Amniotic epithelial cell (primary cell): ENCODE measurements at regions not wholly inside any gene's neighbourhood (a gene's known extent, or its start where the extent isn't known, plus 50 kb on each side); places are given as distances from the start of the nearest gene placed in this dataset.

Experiments used
- DNase-seq: peaks from one replicate; pipeline ENCODE4 v3.0.0-alpha.2; 2010; ENCODE audit warnings: low read depth

DNA sequence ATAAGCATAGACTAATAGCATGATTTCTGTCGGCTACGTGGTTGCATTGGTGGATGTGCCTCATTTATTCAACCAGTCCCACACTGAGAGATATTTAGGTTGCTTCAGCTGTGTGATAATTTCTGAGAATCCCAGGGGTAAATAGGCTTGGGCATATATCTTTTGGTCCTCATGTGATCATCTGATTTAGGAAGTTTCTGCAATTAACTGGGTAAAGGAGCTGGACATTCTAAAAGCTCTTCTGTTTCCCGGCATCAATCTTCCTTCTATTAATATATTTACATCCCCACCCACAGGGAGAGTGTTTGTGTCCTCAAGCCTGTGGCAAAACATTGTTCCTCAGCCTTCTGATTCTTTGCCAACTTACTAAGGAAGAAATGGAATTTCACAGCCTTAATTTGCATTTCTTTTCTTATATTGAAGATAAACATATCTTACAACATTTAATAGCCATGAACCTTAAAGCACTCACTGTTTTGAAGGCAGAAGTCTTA lies 431.6 kb downstream of the RFC3 start:
- no peak for DNase-seq

DNA sequence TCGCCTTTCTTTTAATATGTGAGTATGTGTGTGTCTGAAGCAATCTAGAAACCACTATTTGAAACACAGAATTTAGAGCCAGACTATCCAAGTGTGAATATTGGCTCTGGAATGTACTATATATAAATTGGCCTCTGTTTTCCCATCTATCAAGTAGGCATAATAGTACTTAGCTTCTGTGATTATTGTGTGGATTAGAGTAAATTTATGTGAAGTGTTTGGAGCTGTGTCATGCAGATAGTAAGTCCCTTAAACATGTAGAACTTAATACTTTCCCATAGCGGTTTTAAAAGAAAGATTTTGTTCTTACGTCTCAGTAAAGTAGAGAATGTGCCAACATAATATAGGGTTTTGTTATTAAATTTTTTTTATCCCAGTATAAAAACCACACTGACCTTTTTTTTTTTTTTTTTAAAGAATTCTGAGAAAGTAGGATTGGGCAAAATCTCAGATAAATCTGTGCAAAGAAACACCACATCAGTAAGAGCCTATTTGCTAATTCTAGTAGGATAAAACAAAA lies 432.3 kb downstream of the RFC3 start:
- DNase-seq: peak; percentile 92

DNA sequence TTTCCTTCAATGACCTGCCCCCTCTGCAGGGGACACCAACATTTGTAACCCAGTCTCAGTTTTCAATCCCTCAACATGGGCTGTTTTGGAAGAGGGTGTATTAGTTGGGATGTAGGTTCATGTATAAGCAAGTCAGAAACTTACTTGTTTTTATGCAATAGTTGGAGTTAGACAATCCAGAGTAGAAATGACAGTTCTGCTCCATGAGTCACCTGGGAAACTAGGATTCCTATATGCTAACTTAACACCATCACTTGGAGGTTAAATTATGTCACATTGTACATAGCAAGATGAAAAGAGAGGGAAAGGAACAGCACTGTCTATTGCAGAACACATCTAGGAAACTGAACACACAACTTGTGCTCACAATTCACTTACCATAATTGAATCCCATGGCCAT lies 436.4 kb downstream of the RFC3 start:
- no peak for DNase-seq

DNA sequence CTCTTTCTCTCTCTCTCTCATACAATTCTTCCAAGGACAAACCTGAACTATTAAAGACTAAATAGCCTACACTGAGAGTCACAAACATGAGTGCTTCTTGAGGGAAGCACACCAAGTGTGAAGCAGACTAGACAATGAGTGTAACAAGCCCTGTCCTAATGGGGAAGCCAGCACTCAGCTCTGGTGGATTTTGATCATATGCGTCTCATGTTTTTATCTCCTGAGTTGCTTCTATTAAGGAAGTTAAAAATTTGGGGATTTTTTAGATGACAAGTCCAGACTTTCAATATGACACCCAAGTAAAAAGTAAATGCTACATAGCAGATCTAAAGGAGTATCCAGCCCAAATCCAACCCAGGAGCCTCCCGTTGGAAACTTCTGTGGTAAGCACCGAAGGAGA lies 437.8 kb downstream of the RFC3 start:
- DNase-seq: no peak

DNA sequence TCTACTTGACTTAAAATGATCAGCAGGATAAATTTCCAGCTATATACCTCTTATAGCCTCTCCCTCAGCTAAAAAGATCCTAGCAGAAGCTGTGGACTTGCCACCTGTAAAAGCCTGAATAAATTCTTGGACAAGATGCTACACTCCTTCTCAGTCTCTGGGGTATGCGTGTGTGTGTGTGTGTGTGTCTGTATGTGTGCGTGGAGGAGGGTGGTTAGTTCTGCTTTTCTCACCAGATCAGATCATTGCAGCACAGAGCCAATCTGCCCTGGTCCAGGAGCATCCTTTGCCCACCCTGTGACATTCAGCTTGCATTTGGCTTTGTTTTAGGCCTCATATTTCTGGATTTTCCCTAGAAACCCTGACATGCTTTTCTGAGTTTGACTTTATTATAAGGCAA lies 438.3 kb downstream of the RFC3 start:
- DNase-seq: no peak

DNA sequence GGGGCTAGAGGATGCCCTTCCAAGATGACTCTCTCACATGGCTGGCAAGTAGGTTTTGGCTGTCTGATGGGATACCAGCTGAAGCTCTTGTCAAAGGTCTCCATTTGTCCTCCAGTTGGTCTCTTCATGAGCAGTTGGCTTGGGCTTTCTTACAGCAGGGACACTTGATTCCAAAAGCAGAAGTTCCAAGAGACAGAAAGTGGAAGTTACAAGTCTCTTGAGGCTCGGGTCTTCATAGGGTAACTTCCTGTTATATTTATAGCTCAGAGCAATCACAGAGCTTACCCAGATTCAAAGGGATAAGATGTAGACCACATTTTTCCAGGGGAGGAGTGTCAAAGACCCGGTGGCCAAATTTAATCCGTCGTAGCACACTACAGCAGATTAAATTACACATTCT lies 440.0 kb downstream of the RFC3 start:
- no peak for DNase-seq

DNA sequence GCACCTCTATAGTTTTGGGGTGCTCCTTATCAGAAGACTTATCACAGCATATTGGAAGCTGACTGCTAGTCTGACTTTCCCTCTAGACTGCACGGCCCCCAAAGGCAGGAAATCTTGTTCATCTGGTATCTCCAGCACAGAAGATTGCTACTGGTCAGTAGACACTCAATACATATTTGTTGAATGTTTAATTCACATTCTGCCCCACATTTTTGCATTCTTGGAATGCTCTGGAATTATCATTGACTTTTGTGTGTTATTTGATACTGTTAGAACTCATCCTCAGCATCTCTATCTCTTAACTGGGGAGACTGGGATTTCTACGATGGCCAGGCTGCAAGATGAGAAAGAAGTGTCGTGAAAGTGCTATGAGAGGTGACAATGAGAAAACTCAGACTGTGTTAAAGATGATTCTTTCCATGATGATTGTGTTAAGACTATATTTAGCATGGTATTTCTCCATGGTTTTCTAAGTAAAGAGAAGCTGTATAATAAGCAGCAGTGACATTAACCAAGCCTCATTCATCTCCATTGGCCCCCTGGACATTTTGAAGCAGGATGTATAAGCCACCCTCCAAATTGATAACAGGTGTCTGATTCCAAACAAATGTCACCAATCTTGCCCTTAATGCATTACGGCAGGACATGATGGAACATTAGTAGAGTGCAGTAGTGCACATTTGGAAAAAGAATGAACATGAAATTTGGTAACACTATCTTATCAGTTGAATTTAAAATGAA lies 440.9 kb downstream of the RFC3 start:
- peak; percentile 32 for DNase-seq

DNA sequence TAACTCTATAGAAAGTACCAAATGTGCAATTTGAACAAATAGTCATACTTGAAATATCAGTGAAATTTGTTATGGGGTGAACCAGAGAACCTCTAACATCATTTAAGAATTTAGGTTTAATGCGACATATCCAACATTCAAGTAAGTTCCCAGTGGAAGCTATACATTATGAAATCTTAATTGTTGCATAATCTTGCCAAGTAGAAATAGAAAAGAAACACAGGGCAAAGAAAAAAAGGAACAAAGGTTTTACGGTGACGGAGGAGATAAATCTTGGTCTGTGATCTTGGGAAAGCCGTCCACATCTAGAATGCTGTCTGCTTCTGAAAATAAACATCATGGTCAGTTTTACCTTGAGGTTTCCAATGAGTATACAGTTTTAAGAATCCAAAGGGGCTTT lies 445.7 kb downstream of the RFC3 start:
- DNase-seq: no peak

DNA sequence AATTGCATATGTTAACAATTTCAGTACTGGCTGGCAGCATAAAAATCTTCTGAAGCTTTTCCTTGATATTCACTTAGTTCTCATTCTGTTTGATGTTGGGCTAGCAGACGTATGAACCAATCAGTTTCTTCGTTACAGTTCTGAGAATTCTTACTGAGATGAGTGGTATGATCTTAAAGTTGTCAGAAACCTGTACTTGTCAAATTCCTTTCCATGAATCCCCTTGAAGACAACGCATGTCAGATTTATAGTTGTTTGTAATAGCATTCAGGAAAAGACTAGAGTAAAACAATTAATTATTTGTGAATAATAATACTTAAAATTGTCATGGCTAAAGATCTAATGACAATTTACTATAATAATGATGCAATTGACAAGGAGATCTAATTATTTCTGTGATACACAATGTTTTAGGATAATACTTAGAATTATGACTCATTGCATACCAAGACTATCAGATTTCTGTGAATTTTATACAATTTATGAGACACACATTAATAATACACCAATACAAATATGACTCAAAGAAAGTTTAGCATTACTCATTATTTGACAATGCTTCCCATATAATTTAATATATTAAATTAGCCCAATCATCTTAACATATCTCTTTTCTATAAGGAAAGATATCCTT lies 447.2 kb downstream of the RFC3 start:
- DNase-seq: no peak

DNA sequence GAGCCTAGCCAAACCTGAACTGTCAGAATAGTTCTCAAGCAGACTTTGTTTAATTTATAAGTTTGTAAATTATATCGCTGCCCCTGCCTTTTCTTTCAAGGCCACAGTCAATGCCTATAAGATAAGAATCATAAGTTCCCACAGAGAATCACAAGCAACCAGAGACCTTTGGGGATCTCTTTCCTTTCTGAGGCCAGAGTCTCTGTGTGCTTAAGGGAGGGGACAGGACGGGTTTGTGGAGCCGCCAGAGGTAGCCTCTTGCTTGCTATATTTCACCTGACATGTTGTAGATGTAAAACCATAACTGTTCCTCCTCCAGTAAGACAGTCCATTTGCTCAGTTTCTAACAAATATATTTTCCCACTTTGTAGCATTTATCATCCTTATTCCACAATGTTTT lies 458.8 kb downstream of the RFC3 start:
- no peak for DNase-seq

DNA sequence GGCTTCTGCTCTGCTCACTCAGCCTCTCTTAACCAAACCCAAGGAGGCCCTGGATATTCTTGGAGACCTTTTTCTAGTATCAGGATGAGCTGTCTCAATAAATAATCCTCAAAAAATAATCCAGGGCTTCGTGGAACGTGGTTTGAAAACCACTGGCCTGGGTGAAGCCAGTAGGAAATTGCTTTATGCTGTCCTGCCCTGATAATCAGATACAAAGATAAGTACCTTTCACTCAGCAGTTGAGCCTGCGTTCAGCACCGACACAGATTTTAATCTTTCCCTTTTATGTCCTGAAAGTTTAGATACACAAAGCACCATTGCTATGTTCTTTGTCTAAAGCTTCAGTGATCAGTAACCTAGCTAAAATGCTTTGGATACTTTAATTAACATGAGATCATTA lies 460.0 kb downstream of the RFC3 start:
- DNase-seq: peak; percentile 45

DNA sequence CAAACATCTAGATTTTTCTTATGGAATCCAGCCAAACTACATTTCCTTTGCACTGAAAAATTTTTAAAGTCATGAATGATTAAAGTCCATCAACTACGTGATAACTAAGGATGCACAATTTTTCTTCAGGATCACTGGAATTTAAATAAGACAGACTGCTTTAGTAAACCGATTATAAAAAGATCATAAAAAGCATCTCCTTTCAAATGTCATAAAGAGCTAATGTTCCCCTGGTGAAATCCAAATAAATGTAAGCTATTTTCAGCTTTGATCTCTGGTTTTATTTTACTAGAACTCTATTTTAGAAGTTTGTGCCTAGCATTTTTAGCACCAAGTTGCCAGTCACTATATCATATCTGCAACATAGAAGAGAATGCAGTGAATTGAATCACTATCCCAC lies 460.8 kb downstream of the RFC3 start:
- DNase-seq: no peak

DNA sequence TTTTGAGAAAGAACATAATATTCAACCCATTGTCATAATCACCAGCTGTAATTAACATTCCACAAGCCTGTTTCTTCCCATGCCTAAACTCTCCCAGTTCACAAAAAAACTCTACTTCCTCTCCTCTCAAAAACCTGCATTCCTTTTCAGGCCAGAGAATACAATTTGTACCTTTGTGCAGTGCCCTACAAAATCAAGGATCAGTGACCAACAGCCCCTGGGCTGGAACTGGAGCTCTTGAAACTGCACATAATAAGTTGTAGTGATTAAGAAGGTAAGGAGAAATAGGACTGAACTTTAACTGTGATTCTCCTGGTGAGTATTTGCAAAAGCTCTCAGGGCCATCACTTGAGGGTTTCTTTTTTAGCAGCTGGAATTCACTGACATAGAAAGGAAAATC lies 472.7 kb downstream of the RFC3 start:
- no peak for DNase-seq

DNA sequence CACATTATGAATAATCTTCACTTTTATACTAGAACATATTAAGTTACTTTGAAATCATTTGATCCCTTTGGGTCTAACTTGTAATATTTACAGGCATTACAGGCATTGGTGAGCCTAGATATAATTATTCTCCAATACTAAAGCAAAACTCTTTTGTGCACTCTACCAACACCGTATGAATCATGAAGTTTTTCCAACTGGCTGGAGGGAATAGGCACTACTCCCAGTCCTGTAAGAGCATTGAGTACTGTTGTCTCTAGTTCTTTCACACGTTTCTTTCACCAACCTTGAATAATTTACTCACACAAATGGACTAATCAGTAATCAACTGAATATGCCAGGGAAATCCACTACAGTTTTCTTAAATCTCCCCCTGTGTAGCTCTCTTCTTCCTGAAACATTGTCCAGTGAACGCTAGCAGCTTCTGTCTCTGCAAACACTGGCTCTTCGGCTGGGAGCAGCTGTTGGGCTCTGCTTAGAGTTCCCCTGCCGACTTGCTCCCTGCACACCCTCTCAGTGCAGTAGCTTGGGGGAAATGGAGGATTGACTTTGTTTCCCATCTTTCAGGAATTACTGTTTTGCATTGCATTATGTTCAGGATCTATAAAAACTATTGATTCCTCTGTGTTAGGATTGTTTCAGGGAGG lies 476.7 kb downstream of the RFC3 start:
- DNase-seq: no peak

DNA sequence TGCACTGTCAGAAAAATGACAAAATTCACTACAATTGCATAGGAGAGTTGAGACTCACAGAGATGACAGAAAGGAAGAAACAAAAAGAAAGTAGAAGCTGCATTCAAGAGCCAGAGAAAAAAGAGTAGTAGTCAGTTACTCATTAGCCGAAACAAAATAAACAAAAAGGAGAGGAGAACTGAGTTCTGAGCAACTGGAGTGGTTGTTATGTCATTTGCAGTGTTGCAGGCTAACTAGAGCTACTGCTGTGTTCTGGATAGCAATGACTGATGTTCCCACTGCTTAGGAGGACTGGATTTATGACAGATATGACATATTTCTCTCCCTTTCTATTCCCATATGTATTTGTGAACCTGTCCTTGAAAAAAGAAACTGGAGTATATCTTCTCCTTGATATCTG lies 482.6 kb downstream of the RFC3 start:
- DNase-seq: peak; percentile 23

DNA sequence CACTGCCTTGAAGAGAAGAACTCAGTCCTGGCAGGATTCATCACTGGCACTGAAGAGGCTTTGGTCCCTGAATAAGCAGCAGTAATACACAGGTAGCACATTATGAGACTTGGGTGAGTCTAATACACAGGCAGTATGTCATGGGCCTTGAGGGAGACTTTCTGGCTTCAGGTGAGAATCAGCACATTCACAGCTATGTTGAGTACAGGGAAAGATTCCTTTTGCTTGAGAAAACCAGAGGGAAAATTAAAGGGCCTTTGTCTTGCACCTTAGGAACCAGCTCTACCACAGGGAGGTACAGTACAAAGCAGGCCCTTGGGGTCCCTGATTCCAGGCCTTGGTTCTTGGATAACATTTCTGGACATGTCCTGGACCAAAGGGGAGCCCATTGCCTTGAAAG lies 484.6 kb downstream of the RFC3 start:
- DNase-seq: no peak

DNA sequence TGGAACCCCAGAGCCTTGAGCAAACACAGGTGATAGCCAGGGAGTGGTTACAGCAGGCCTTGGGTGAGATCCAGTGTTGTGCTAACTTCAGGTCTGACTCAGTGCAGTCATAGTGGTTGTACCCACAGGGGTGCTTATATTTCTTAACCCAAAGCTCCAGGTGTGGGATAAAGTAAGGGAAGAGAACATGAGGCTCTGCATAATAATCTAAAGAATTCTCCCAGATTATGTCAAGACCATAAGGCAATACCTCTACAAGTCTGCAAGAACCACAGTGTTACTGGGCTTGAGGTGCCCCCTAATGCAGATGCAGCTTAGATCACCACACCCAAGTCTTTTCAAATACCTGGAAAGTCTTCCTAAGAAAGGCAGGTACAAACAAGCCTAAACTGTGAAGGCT lies 485.4 kb downstream of the RFC3 start:
- DNase-seq: no peak

DNA sequence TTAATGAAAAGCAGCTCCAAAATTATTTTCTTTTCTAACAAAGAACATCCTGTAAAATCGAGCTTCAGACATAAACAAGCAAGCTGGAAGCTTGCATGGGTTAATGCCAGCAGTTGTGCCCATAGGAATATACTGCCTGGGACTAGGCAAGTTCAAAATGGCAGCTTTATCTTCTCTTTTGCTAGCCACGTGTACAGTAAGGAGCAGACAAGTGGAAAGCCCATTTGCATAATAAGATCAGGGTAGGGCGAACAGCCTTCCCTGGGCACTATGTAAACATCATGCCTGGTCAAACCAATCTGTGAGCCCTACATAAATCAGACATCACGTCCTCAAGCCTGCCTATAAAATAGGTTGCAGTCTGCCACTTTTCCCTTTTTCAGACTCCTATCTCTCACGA lies 489.7 kb downstream of the RFC3 start:
- no peak for DNase-seq

DNA sequence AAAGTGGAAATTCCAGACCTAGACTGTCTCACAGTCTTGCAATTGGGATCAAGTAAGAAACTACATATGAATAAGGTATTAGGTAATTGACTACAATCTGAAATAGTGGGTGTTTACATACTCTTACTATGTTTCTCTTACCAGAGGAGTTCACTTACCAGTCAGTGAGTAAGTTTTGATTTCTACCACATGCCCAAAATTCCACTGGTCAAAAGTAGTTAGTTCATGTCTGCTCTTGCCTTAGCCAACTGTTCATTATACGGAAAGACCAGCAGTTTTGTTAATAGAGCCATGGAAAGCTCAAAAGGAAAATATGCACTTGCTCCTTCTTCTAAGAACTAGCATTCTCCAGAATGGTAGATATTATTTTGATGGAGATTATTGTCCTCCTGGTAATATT lies 490.8 kb downstream of the RFC3 start:
- DNase-seq: peak; percentile 7

DNA sequence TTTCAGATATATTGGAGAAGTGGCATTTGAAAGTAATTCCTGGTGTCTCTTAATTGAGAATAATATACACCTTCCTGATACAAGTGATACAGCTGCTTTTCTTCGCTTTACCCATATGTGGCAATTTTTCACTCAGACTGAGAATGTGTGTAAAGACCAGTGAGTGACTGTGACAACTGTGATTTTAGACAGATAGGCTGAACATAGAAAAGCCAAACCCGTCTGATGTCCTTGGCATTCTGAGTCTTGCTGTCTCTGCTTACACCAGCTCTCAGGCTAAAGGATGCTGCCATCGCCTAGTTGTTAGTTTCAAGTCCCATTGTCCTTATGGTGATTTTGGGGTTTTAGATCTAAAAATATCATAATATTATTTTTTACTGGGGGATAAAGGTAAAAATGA lies 492.6 kb downstream of the RFC3 start:
- DNase-seq: no peak

DNA sequence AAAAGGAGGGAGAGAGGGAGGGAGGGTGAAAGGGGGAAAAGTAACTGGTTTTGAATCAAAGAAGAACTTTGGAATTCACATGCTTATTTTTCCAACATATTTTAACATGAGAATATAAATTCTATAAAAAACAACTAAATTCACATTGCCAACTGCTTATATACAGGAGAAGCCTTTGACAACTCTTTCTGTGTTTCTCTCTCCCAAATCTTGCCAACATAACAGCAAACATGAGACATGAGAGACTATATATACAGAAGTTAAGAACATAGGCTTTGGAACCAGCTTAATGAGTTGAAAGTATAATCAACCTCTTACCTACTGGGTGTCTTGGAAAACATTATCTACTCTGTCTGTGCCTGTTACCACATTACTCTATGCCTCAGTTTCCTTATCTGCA lies 493.3 kb downstream of the RFC3 start:
- DNase-seq: no peak

DNA sequence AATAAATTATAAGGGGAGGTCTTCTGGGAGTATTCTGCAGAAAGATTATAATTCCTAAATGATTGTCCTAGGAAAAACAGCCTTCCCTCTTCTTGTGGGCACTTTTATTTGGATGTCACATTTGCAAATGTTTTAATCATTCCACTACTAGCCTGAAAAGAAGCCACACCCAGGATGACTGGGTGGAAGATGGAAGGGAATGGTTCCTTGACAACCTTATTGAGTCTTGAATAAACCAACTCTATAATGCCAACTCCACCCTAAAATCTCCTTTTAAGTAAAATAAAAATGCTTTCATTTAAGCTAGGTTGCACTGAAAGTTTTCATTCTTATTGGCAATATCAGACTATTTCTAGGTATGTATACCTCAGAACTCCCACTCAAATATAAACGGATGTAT lies 494.6 kb downstream of the RFC3 start:
- DNase-seq: no peak

DNA sequence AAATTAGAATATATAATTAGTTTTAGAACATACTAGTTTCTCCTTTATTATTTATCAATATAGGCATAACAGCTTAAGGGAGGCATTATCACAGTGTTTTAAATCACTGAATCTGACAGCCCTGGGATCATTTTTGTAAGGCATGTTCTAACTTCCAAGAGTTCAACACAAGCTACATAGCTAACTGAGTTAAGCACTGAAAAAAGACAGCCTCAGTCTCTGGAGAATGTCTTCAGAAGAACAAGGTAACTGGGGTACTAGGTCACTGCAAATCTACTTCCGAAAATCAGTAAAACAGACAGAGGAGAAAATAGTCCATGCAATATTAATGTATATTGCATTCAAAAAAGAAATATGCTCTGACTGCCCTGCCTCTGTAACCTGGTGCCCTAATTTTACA lies 502.1 kb downstream of the RFC3 start:
- DNase-seq: no peak
